T-cell (primary cell): ENCODE measurements at regions not wholly inside any gene's neighbourhood (a gene's known extent, or its start where the extent isn't known, plus 50 kb on each side); places are given as distances from the start of the nearest gene placed in this dataset.

Experiments used
- ATAC-seq, 4 experiments: fragments of 200-7000 bp in 3 of 4; fragments of 150-1000 bp in 1 of 4; cut with Tn5 transposase; replicated peaks in 1 of 4; 1 replicate in 3 of 4; 2 replicates in 1 of 4; pipeline ENCODE4 v1.10.0; 2021; ENCODE audit warnings: moderate library complexity in 3 of 4, mild to moderate bottlenecking in 2 of 4, moderate number of reproducible peaks in 1 of 4
- CTCF ChIA-PET, 2 donors: fragments of 300-600 bp; sonication (Branson Sonifier 250); formaldehyde crosslinking; loops; one replicate each; lab custom pipeline; 2022; ENCODE audit warnings: antibody characterized with exemption in 2 of 2; lab: Charles Lee
- POLR2A ChIA-PET, 2 donors: fragments of 300-600 bp; sonication (Branson Sonifier 250); formaldehyde crosslinking; loops; one replicate each; lab custom pipeline; 2022; ENCODE audit warnings: antibody characterized with exemption in 2 of 2; lab: Charles Lee
- DNase-seq, 35 experiments: peaks; one replicate each; pipeline versions ENCODE4 v3.0.0 to v3.0.0-alpha.2; 2013 to 2023
- H3K27ac ChIP-seq: one replicate; pipeline ENCODE4 v1.5.1; 2013; ENCODE audit warnings: low read length
- H3K27me3 ChIP-seq, 2 experiments: replicated peaks in 1 of 2; 1 replicate in 1 of 2; 2 replicates in 1 of 2; pipeline versions ENCODE4 v1.6.1 to v1.7.0; 2013; ENCODE audit warnings: low read length in 1 of 2, mixed read lengths in 1 of 2; ENCODE audit not compliant: control insufficient read depth in 2 of 2, insufficient read depth in 2 of 2; ENCODE audit errors: extremely low read depth in 1 of 2
- H3K36me3 ChIP-seq, 2 donors: 1 replicate in 1 of 2; 2 replicates in 1 of 2; pipeline versions ENCODE4 v1.6.1 to v1.7.0; 2013; ENCODE audit warnings: low read length in 1 of 2; ENCODE audit not compliant: control insufficient read depth in 2 of 2, insufficient read depth in 1 of 2; ENCODE audit errors: extremely low read depth in 1 of 2
- H3K4me1 ChIP-seq, 2 experiments: 1 replicate in 1 of 2; 2 replicates in 1 of 2; pipeline versions ENCODE4 v1.6.1 to v1.7.0; 2013; ENCODE audit warnings: low read length in 2 of 2, mixed read lengths in 1 of 2; ENCODE audit not compliant: insufficient read depth in 2 of 2, control insufficient read depth in 1 of 2; ENCODE audit errors: extremely low read depth in 1 of 2
- H3K4me3 ChIP-seq, 2 donors: 1 replicate in 1 of 2; 2 replicates in 1 of 2; pipeline versions ENCODE4 v1.5.1 to v1.7.0; 2013; ENCODE audit warnings: mild to moderate bottlenecking in 2 of 2, low read length in 1 of 2, moderate library complexity in 1 of 2; ENCODE audit not compliant: control insufficient read depth in 1 of 2; ENCODE audit errors: extremely low read depth in 1 of 2
- H3K9me3 ChIP-seq: 2 replicates; pipeline ENCODE4 v1.7.0; 2013
- H3K27ac Mint-ChIP-seq, 2 donors: one replicate each; pipeline ENCODE4 v1.8.0; 2020 to 2021; ENCODE audit warnings: mild to moderate bottlenecking in 2 of 2, mixed read lengths in 2 of 2
- H3K27me3 Mint-ChIP-seq, 2 donors: one replicate each; pipeline ENCODE4 v1.8.0; 2021 to 2022; ENCODE audit warnings: mixed read lengths in 2 of 2
- H3K36me3 Mint-ChIP-seq: one replicate; pipeline ENCODE4 v1.8.0; 2021; ENCODE audit warnings: mixed read lengths
- H3K4me1 Mint-ChIP-seq, 3 donors: one replicate each; pipeline ENCODE4 v1.8.0; 2020 to 2022; ENCODE audit warnings: mixed read lengths in 3 of 3, mild to moderate bottlenecking in 1 of 3
- H3K4me3 Mint-ChIP-seq, 3 donors: one replicate each; pipeline ENCODE4 v1.8.0; 2020 to 2022; ENCODE audit warnings: mild to moderate bottlenecking in 3 of 3, mixed read lengths in 3 of 3, moderate library complexity in 3 of 3
- H3K9me3 Mint-ChIP-seq, 3 donors: one replicate each; pipeline ENCODE4 v1.8.0; 2020 to 2022; ENCODE audit warnings: mixed read lengths in 3 of 3
- WGBS: methylation state at CpG from one replicate; pipeline ENCODE4 v1.1.5; 2013; ENCODE audit warnings: missing lambda C conversion rate; ENCODE audit not compliant: insufficient coverage; 5-methylcytosine and 5-hydroxymethylcytosine counted together

DNA sequence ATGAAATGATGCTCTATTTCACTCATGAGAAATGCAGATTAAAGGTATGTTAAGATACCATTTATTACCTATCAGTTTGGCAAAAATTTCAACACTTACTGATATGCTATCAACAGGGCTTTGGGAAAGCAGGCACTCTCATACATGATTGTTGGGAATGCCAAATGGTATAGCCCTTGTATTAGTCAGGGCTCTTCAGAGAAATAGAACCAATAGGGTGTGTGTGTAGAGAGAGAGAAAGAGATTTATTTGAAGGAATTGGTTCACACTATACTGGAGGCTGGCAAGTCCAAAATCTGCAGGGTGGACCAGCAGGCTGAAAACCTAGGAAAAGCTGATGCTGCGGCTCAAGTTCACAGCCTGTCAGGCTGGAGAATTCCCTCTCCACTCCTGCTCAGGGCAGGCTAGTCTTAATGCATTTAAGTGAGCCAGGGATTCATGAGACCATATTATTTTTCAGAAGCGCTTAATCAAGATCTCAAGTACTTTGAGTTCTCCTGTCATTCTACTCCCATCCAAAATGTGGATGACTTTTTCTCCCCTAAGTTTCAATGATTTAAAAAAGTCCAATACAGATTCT, 72.4 kb downstream of the NHLRC3 start:
- H3K9me3 Mint-ChIP-seq, result peaks cover 0 to 5% (median 3%) of the 10 kb centered on the region in 3 donors
- H3K4me3 Mint-ChIP-seq, result no peak overlapping the region
- ChIA-PET POLR2A (no interaction called here), CTCF (no interaction called here)
- no peak overlapping the region for H3K4me3 ChIP-seq
- H3K27ac ChIP-seq, result no peak overlapping the region
- no peaks in the 10 kb centered on the region for H3K36me3 Mint-ChIP-seq
- no peaks in the 10 kb centered on the region for H3K4me1 Mint-ChIP-seq
- no peak for ATAC-seq
- H3K36me3 ChIP-seq, result no peaks in the 10 kb centered on the region
- no peaks in the 10 kb centered on the region for H3K9me3 ChIP-seq
- no peak overlapping the region for H3K27ac Mint-ChIP-seq
- WGBS, result 89% methylated on average over 2 of the region's 2 CpGs
- H3K27me3 Mint-ChIP-seq, result peaks cover 3 to 32% of the 10 kb centered on the region in 2 donors
- H3K27me3 ChIP-seq, result peaks cover 0 to 4% of the 10 kb centered on the region in 2 experiments
- DNase-seq, result no peak
- H3K4me1 ChIP-seq, result no peaks in the 10 kb centered on the region

DNA sequence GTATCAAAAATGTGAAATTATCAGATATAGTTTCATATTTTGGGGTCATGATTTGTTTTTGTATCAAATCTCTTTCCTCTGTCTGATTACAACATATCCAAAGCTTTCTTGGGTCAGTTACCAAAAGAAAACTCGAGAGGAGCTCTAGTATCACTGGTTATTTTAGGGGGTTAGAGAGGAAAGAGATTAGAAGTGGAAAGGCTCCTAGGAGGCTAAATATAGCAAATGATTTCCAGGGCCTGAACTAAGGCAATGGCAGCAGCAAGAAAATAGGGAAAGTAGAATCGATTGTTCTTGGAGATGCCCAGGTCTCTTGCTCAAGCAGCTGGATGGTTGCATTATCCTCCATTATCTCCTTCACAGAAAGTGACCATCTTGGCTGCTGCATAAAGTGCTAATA, 72.9 kb downstream of the NHLRC3 start:
- Histone ChIP-seq H3K27me3 (peaks cover 0 to 4% of the 10 kb centered on the region in 2 experiments), H3K4me1 (no peaks in the 10 kb centered on the region), H3K4me3 (no peak overlapping the region), H3K36me3 (no peaks in the 10 kb centered on the region), H3K9me3 (no peaks in the 10 kb centered on the region), H3K27ac (no peak overlapping the region)
- H3K4me1 Mint-ChIP-seq, result no peaks in the 10 kb centered on the region
- H3K27ac Mint-ChIP-seq, result no peak overlapping the region
- ChIA-PET CTCF (no interaction called here), POLR2A (interaction anchor here in 1 of 2 donors (0.6 kb wide), 1 partner anchor 135 kb away, joined by 3 read pairs; no protein-coding TSS in a partner anchor)
- peaks cover 0 to 11% (median 4%) of the 10 kb centered on the region in 3 donors for H3K9me3 Mint-ChIP-seq
- ATAC-seq (no peak), DNase-seq (no peak)
- H3K4me3 Mint-ChIP-seq, result no peak overlapping the region
- peaks cover 4 to 31% of the 10 kb centered on the region in 2 donors for H3K27me3 Mint-ChIP-seq
- WGBS, result 0% methylated on average over 1 of the region's 2 CpGs
- H3K36me3 Mint-ChIP-seq, result no peaks in the 10 kb centered on the region

DNA sequence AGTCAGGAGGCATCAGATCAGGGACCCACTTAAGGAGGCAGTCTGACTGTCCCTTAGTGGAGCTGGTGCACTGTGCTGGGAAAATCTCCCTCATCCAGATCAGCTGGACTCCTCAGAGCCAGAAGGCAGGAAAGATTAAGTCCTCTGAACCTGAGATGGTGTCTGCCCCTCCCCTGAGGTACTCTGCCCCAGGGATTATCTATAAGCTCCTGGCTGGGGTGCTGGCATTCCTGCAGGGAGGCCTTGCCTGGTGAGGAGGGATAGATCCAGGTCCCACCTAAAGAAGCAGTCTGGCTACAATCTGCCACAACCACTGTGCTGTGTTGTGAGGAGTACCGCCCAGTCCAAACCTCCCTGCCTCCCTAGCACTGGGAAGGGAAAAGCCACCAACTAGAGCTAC, 81.2 kb downstream of the NHLRC3 start:
- H3K9me3 ChIP-seq, result no peaks in the 10 kb centered on the region
- H3K4me1 ChIP-seq, result no peaks in the 10 kb centered on the region
- ATAC-seq (no peak), DNase-seq (no peak)
- Mint-ChIP-seq H3K27ac (no peak overlapping the region), H3K4me1 (no peaks in the 10 kb centered on the region), H3K4me3 (no peak overlapping the region), H3K9me3 (peaks cover 0 to 17% (median 15%) of the 10 kb centered on the region in 3 donors), H3K27me3 (peaks cover 16 to 23% of the 10 kb centered on the region in 2 donors), H3K36me3 (no peaks in the 10 kb centered on the region)
- POLR2A ChIA-PET, result no interaction called here
- no peak overlapping the region for H3K4me3 ChIP-seq
- H3K27me3 ChIP-seq, result peaks cover 0 to 16% of the 10 kb centered on the region in 2 experiments
- CTCF ChIA-PET, result interaction anchor here in 1 of 2 donors (0.5 kb wide), 1 partner anchor 1578 kb away, joined by 3 read pairs; no protein-coding TSS in a partner anchor
- no peaks in the 10 kb centered on the region for H3K36me3 ChIP-seq
- H3K27ac ChIP-seq, result no peak overlapping the region
- 88% methylated on average over 1 of the region's 1 CpG for WGBS

- WGBS, result no CpG with 5 or more reads among the region's 1 CpG
- Histone ChIP-seq H3K36me3 (no peaks in the 10 kb centered on the region), H3K4me3 (no peak overlapping the region), H3K27me3 (peaks cover 2 to 16% of the 10 kb centered on the region in 2 experiments), H3K27ac (no peak overlapping the region), H3K9me3 (no peaks in the 10 kb centered on the region), H3K4me1 (no peaks in the 10 kb centered on the region)
- H3K9me3 Mint-ChIP-seq, result peaks cover 0 to 3% (median 2%) of the 10 kb centered on the region in 3 donors
- H3K27ac Mint-ChIP-seq, result no peak overlapping the region
- ChIA-PET POLR2A (no interaction called here), CTCF (no interaction called here)
- no peaks in the 10 kb centered on the region for H3K4me1 Mint-ChIP-seq
- no peak overlapping the region for H3K4me3 Mint-ChIP-seq
- ATAC-seq, result no peak
- H3K36me3 Mint-ChIP-seq, result no peaks in the 10 kb centered on the region
- H3K27me3 Mint-ChIP-seq, result peaks cover 4 to 12% of the 10 kb centered on the region in 2 donors
- no peak for DNase-seq
Measured at GRCh38 chr13:39123578-39123977, 85.3 kb downstream of the NHLRC3 start.

GRCh38 chr13:39129213-39129612, 91.0 kb downstream of the NHLRC3 start:
- CTCF ChIA-PET, result no interaction called here
- Histone ChIP-seq H3K27me3 (peaks cover 0 to 2% of the 10 kb centered on the region in 2 experiments), H3K4me1 (no peaks in the 10 kb centered on the region), H3K36me3 (no peaks in the 10 kb centered on the region), H3K4me3 (no peak overlapping the region), H3K9me3 (no peaks in the 10 kb centered on the region), H3K27ac (no peak overlapping the region)
- Mint-ChIP-seq H3K4me1 (no peaks in the 10 kb centered on the region), H3K9me3 (no peaks in the 10 kb centered on the region), H3K27ac (no peak overlapping the region), H3K36me3 (no peaks in the 10 kb centered on the region), H3K4me3 (no peak overlapping the region), H3K27me3 (peaks cover 0 to 7% of the 10 kb centered on the region in 2 donors)
- no peak for ATAC-seq
- POLR2A ChIA-PET, result no interaction called here
- no peak for DNase-seq
- WGBS, result 61% methylated on average over 5 of the region's 6 CpGs

- Mint-ChIP-seq H3K4me3 (no peak overlapping the region), H3K27me3 (peaks cover 0 to 14% of the 10 kb centered on the region in 2 donors), H3K27ac (no peak overlapping the region), H3K4me1 (no peaks in the 10 kb centered on the region), H3K9me3 (no peaks in the 10 kb centered on the region), H3K36me3 (no peaks in the 10 kb centered on the region)
- Histone ChIP-seq H3K27ac (no peak overlapping the region), H3K36me3 (no peaks in the 10 kb centered on the region), H3K4me1 (no peaks in the 10 kb centered on the region), H3K9me3 (no peaks in the 10 kb centered on the region), H3K4me3 (no peak overlapping the region), H3K27me3 (no peaks in the 10 kb centered on the region)
- 80% methylated on average over 7 of the region's 8 CpGs for WGBS
- DNase-seq, result no peak
- ChIA-PET CTCF (no interaction called here), POLR2A (no interaction called here)
- no peak for ATAC-seq
Measured at GRCh38 chr13:39130301-39130700, 92.0 kb downstream of the NHLRC3 start.
